ENCODE measurements at regions not wholly inside any gene's neighbourhood (a gene's known extent, or its start where the extent isn't known, plus 50 kb on each side); places are given as distances from the start of the nearest gene placed in this dataset.

GRCh38 chr1:187471555-187471954 is 642.8 kb downstream of the PLA2G4A start:
- no peak overlapping the region for H3K27ac Mint-ChIP-seq
- no peaks in the 10 kb centered on the region for H3K4me1 Mint-ChIP-seq
- H3K36me3 Mint-ChIP-seq (ENCODE audit: low read depth) = no peaks in the 10 kb centered on the region
- intact Hi-C loops (cut with micrococcal nuclease) = no loop called here
- DNase-seq = no peak
- H3K27me3 Mint-ChIP-seq = no peaks in the 10 kb centered on the region
- H3K4me3 Mint-ChIP-seq = no peak overlapping the region
- H3K9me3 Mint-ChIP-seq = no peaks in the 10 kb centered on the region

- H3K27ac Mint-ChIP-seq = no peak overlapping the region
- DNase-seq = no peak
- H3K4me3 Mint-ChIP-seq = no peak overlapping the region
- no peaks in the 10 kb centered on the region for H3K36me3 Mint-ChIP-seq (ENCODE audit: low read depth)
- peaks cover 5% of the 10 kb centered on the region for H3K9me3 Mint-ChIP-seq
- H3K27me3 Mint-ChIP-seq = no peaks in the 10 kb centered on the region
- no peaks in the 10 kb centered on the region for H3K4me1 Mint-ChIP-seq
- intact Hi-C loops (cut with micrococcal nuclease) = no loop called here
Measured at GRCh38 chr1:187474336-187474735, 645.6 kb downstream of the PLA2G4A start.

DNA sequence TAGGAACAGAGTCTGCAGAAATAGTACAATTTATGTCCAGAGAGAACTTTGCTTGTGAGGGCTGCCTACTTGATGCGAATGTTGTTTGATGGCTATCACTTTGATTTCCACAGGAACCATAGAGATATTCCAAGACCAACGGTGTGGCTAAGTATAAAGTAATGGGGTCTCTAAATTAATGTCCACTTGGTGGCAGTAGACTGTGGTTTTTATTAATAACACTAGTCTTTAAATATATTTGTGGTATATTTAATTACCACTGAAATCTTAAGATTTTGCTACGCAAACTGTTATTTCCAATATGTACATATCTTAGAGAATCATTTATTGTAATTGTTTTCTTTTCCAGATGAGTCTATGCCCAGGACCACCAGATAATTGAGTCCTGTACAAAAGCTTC is 647.9 kb downstream of the PLA2G4A start:
- Mint-ChIP-seq H3K36me3 (ENCODE audit: low read depth) (no peaks in the 10 kb centered on the region), H3K27me3 (no peaks in the 10 kb centered on the region), H3K4me3 (no peak overlapping the region), H3K27ac (no peak overlapping the region), H3K9me3 (peaks cover 5% of the 10 kb centered on the region), H3K4me1 (no peaks in the 10 kb centered on the region)
- intact Hi-C loops (cut with micrococcal nuclease) = no loop called here
- DNase-seq = no peak

GRCh38 chr1:187477103-187477502 is 648.4 kb downstream of the PLA2G4A start:
- Mint-ChIP-seq H3K4me1 (no peaks in the 10 kb centered on the region), H3K9me3 (peaks cover 5% of the 10 kb centered on the region), H3K27ac (no peak overlapping the region), H3K36me3 (ENCODE audit: low read depth) (no peaks in the 10 kb centered on the region), H3K27me3 (no peaks in the 10 kb centered on the region), H3K4me3 (no peak overlapping the region)
- no peak for DNase-seq
- intact Hi-C loops (cut with micrococcal nuclease) = no loop called here

DNA sequence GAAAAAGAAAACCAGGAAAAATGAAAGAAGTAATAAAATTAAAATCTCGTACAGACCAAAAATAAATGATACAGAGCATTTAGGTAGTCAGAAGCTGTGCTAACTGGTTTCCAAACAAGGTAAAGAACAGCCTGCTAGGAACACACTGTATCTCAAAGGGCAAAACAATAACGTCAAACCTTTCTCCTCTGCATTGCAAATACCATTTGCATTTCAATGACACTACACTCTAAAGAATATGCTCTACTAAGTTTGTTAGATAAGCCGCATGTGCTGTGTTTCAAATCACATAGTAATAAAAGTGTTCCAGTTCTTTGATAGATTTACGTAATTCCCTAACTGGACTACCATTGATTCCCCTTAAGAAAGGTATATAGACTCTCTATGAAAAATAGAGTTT is 648.8 kb downstream of the PLA2G4A start:
- H3K27ac Mint-ChIP-seq = no peak overlapping the region
- no peaks in the 10 kb centered on the region for H3K36me3 Mint-ChIP-seq (ENCODE audit: low read depth)
- H3K4me3 Mint-ChIP-seq = no peak overlapping the region
- H3K27me3 Mint-ChIP-seq = no peaks in the 10 kb centered on the region
- intact Hi-C loops (cut with micrococcal nuclease) = no loop called here
- peaks cover 5% of the 10 kb centered on the region for H3K9me3 Mint-ChIP-seq
- no peaks in the 10 kb centered on the region for H3K4me1 Mint-ChIP-seq
- DNase-seq = no peak

GRCh38 chr1:187481581-187482148 is 652.9 kb downstream of the PLA2G4A start:
- intact Hi-C loops (cut with micrococcal nuclease) = no loop called here
- DNase-seq = no peak
- Mint-ChIP-seq H3K36me3 (ENCODE audit: low read depth) (no peaks in the 10 kb centered on the region), H3K9me3 (peaks cover 5% of the 10 kb centered on the region), H3K27me3 (no peaks in the 10 kb centered on the region), H3K4me1 (no peaks in the 10 kb centered on the region), H3K27ac (no peak overlapping the region), H3K4me3 (no peak overlapping the region)

DNA sequence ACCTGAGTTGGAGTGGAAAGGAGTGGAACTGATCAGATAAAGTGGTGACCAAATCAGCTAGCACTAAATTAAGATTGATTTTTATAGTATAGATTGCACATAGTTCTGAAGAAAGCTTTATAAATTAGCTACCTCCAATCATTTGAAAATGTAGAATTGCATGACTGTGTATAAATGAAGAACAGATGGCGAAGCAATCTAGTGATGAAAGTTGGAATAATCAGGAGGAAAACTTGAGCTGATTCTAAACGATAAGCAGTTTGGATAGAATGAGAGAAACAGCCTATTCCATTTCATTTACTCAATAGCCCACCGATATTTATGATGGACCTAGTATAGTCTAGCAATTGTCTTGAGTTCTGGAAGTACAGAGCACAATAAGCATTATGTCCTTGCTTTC is 661.5 kb downstream of the PLA2G4A start:
- Mint-ChIP-seq H3K27me3 (no peaks in the 10 kb centered on the region), H3K27ac (no peak overlapping the region), H3K36me3 (ENCODE audit: low read depth) (no peaks in the 10 kb centered on the region), H3K9me3 (no peaks in the 10 kb centered on the region), H3K4me1 (no peaks in the 10 kb centered on the region), H3K4me3 (no peak overlapping the region)
- intact Hi-C loops (cut with micrococcal nuclease) = no loop called here
- DNase-seq = no peak

- intact Hi-C loops (cut with micrococcal nuclease) = no loop called here
- no peak for DNase-seq
- Mint-ChIP-seq H3K4me3 (no peak overlapping the region), H3K4me1 (no peaks in the 10 kb centered on the region), H3K36me3 (ENCODE audit: low read depth) (no peaks in the 10 kb centered on the region), H3K27me3 (no peaks in the 10 kb centered on the region), H3K9me3 (no peaks in the 10 kb centered on the region), H3K27ac (no peak overlapping the region)
Measured at GRCh38 chr1:187491082-187491720, 662.5 kb downstream of the PLA2G4A start.

GRCh38 chr1:187498028-187498427 is 669.3 kb downstream of the PLA2G4A start:
- Mint-ChIP-seq H3K4me1 (no peaks in the 10 kb centered on the region), H3K27ac (no peak overlapping the region), H3K9me3 (no peaks in the 10 kb centered on the region), H3K36me3 (ENCODE audit: low read depth) (no peaks in the 10 kb centered on the region), H3K27me3 (no peaks in the 10 kb centered on the region), H3K4me3 (no peak overlapping the region)
- no peak for DNase-seq
- intact Hi-C loops (cut with micrococcal nuclease) = no loop called here

GRCh38 chr1:187504779-187505178 is 676.0 kb downstream of the PLA2G4A start:
- Mint-ChIP-seq H3K4me3 (no peak overlapping the region), H3K9me3 (no peaks in the 10 kb centered on the region), H3K36me3 (ENCODE audit: low read depth) (no peaks in the 10 kb centered on the region), H3K27ac (no peak overlapping the region), H3K27me3 (no peaks in the 10 kb centered on the region), H3K4me1 (no peaks in the 10 kb centered on the region)
- intact Hi-C loops (cut with micrococcal nuclease) = no loop called here
- DNase-seq = no peak

DNA sequence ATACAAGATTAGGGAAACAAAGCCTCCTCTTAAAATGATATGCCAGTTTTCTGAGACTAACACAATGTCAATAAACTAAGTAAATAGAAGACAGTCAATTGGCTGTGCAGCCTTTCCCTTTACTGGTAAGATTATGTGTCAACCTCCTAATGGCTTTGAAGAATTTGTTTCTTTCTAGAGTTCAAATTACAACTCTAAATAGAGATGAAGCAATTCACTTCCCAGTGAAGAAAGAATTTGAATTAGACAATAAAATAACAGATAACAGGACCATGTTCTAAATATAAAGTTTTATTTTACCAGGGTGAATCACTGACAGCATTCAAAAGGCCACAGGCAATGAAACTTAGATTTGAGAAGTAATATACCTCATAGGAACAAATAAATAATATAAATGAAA is 680.3 kb downstream of the PLA2G4A start:
- no peaks in the 10 kb centered on the region for H3K9me3 Mint-ChIP-seq
- H3K27ac Mint-ChIP-seq = no peak overlapping the region
- H3K27me3 Mint-ChIP-seq = no peaks in the 10 kb centered on the region
- DNase-seq = no peak
- intact Hi-C loops (cut with micrococcal nuclease) = no loop called here
- no peak overlapping the region for H3K4me3 Mint-ChIP-seq
- no peaks in the 10 kb centered on the region for H3K4me1 Mint-ChIP-seq
- H3K36me3 Mint-ChIP-seq (ENCODE audit: low read depth) = no peaks in the 10 kb centered on the region

- H3K9me3 Mint-ChIP-seq = peaks cover 3% of the 10 kb centered on the region
- intact Hi-C loops (cut with micrococcal nuclease) = no loop called here
- H3K4me3 Mint-ChIP-seq = no peak overlapping the region
- DNase-seq = no peak
- no peaks in the 10 kb centered on the region for H3K4me1 Mint-ChIP-seq
- no peaks in the 10 kb centered on the region for H3K27me3 Mint-ChIP-seq
- no peaks in the 10 kb centered on the region for H3K36me3 Mint-ChIP-seq (ENCODE audit: low read depth)
- no peak overlapping the region for H3K27ac Mint-ChIP-seq
Measured at GRCh38 chr1:187513190-187513589, 684.4 kb downstream of the PLA2G4A start.

- Mint-ChIP-seq H3K9me3 (peaks cover 3% of the 10 kb centered on the region), H3K27ac (no peak overlapping the region), H3K36me3 (ENCODE audit: low read depth) (no peaks in the 10 kb centered on the region), H3K27me3 (no peaks in the 10 kb centered on the region), H3K4me3 (no peak overlapping the region), H3K4me1 (no peaks in the 10 kb centered on the region)
- DNase-seq = no peak
- intact Hi-C loops (cut with micrococcal nuclease) = no loop called here
Measured at GRCh38 chr1:187514110-187514509, 685.4 kb downstream of the PLA2G4A start.

DNA sequence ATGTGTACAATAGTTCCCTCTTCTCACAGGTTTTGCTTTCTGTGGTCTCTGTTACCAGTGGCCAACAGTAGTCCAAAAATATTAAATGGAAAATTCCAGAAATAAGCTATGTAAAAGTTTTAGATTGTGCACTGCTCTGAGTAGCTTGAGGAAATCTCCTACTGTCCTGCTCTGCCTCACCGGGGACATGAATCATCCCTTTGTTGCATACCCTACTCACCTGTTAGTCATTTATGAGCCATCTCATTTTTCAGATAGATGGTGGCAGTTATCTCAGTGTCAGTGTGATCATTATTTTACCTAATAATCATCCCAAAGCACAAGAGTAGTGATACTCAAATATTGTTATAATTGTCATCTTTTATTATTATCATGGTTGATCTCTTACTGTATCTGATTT is 688.1 kb downstream of the PLA2G4A start:
- no peak for DNase-seq
- intact Hi-C loops (cut with micrococcal nuclease) = no loop called here
- Mint-ChIP-seq H3K27me3 (no peaks in the 10 kb centered on the region), H3K9me3 (peaks cover 3% of the 10 kb centered on the region), H3K36me3 (ENCODE audit: low read depth) (no peaks in the 10 kb centered on the region), H3K27ac (no peak overlapping the region), H3K4me3 (no peak overlapping the region), H3K4me1 (no peaks in the 10 kb centered on the region)

DNA sequence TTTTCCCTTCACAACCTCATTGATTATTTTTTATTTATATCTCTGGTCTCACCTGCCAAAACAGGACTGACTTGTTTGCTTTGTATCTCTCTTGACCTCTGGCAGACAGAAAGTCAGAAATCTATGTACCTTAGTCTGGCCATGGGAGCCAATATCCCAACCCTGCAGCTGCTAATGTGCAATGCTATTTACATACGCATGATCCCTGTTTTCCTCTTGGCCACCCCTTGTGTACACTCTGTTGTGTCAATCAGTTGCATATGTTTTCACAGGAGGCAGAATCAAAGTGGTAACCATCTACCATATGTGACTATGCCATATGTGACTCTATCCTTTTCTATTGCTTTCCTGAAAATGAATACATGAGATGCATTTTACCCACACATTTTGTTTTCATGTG is 688.8 kb downstream of the PLA2G4A start:
- Mint-ChIP-seq H3K4me1 (no peaks in the 10 kb centered on the region), H3K27ac (no peak overlapping the region), H3K9me3 (peaks cover 3% of the 10 kb centered on the region), H3K27me3 (no peaks in the 10 kb centered on the region), H3K36me3 (ENCODE audit: low read depth) (no peaks in the 10 kb centered on the region), H3K4me3 (no peak overlapping the region)
- no peak for DNase-seq
- intact Hi-C loops (cut with micrococcal nuclease) = no loop called here
